NCI-H2107 treated with DMSO at 0.1 percent for 48 hours (cell line): ENCODE measurements at regions not wholly inside any gene's neighbourhood (a gene's known extent, or its start where the extent isn't known, plus 50 kb on each side); places are given as distances from the start of the nearest gene placed in this dataset.

Source experiments
- DNase-seq: peaks from one replicate; lab custom pipeline; 2025; ENCODE audit not compliant: unreplicated experiment; lab: John Stamatoyannopoulos, UW

DNA sequence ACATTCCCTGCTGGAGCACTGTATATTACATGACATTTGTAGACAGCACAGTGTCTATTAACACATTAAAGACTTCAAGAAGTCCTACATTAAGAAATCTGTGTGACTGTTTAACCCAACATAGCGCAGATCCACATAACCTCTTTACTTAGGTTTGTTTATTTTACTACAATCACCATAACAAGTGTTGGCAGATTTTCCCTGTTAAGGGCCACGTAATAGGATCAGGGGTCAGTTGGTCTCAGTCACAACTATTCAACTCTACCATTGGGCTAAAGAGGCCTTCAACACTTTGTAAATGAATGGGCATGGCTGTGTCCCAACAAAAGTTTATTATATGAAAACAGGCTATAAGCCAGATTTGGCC is 51.3 kb upstream of the ADORA2B start:
- DNase-seq: no peak

DNA sequence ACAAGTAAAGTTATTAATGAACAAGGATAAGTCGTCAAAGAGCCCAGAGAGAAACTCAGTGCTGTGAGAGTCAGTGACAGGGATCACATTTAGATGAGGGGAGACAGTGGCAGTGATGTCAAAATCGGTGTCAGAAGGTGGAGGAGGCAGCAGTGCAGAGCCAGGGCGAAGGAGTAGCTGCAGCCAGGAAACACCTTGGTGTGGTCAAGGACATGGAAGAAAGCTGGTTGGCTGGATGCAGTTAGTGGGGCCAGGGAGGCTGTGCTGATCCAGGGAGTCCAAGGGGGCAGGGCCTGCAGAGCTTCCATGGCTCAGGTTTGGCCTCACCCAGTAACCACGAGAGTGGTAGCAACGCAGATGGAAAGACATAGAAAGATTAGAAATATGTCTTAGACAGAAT is 50.7 kb upstream of the ADORA2B start:
- DNase-seq: no peak

- DNase-seq: no peak
Measured at GRCh38 chr17:15894913-15895658, 49.8 kb upstream of the ADORA2B start.
